OCI-LY1 (cell line): ENCODE measurements at regions not wholly inside any gene's neighbourhood (a gene's known extent, or its start where the extent isn't known, plus 50 kb on each side); places are given as distances from the start of the nearest gene placed in this dataset.

Experiments used
- CTCF ChIP-seq: fragments of 200-600 bp; sonication (generic), shearing (Covaris generic); IDR thresholded peaks from 2 replicates; pipeline ENCODE4 v1.5.1; 2017; ENCODE audit warnings: mild to moderate bottlenecking, antibody characterized with exemption, low read length, moderate library complexity, mixed read lengths
- EZH2 ChIP-seq: fragments of 200-600 bp; sonication (generic), shearing (Covaris generic); IDR thresholded peaks from 2 replicates; pipeline ENCODE4 v1.8.0; 2017; ENCODE audit warnings: borderline replicate concordance, mixed run types, mild to moderate bottlenecking, antibody characterized with exemption, low read length, moderate library complexity, mixed read lengths

- no peak for TF ChIP-seq CTCF
- no peak for TF ChIP-seq EZH2
Measured at GRCh38 chr6:134397676-134398075, 79.8 kb upstream of the SGK1 start.
